ENCODE measurements at regions not wholly inside any gene's neighbourhood (a gene's known extent, or its start where the extent isn't known, plus 50 kb on each side); places are given as distances from the start of the nearest gene placed in this dataset.
A peak's percentile ranks its signal among the peaks of the same experiment; 100 is the strongest.
"Not testable (repeated sequence)": the region's sequence is repeated elsewhere in the genome, so short reads cannot be mapped to it uniquely, and the experiment has no call there.

DNA sequence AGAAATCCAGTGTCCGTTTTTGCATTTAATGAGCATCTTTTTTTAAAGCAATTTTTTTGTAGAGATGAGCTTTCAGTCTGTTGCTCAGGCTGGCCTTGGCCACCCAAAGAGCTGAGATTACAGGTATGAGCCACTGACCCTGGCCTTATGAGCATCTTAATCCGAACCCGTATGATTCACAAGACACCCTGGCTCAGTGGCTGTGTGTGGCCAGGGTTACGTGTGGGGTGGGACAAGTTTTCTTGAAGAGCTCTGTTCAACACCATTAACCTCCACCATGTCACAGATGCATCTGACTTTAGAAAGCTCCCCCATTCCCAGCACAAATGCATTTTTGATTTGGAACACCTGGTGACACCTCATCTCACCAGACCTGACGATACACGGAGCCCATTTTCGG, 166.5 kb upstream of the PITRM1 start:
- DNase-seq (ENCODE audit: low spot score), result no peak

GRCh38 chr10:3337741-3338140, 165.2 kb upstream of the PITRM1 start:
- no peak for DNase-seq (ENCODE audit: low spot score)

GRCh38 chr10:3336673-3337293, 164.2 kb upstream of the PITRM1 start:
- no peak for DNase-seq (ENCODE audit: low spot score)

GRCh38 chr10:3333426-3333825, 160.8 kb upstream of the PITRM1 start:
- no peak for DNase-seq (ENCODE audit: low spot score)

DNA sequence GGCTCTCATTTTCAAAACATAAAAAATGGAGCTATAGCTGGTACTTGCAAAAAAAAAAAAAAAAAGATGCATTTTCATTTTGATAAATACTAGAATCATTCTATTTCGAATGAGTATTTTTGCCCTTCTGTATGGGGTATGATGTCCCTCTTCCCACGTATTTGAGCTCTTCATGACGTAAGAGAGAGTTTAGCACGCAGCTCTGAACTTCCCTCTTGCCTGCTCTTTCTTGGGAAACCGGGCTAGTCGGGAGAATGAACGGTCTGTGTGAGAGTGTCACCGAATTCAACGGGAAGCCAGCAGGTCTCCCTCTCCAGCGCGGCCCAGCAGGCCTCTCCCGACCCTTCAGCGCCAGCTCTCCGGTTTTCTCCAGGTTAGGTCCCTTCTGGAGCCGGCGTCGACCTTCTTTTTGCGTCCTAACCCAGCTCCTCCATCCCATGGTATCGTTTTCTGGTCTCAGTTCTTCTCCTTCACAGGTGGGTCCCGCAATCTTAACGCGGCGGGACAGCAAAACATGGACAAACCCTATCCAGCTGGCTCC, 159.2 kb upstream of the PITRM1 start:
- no peak for DNase-seq (ENCODE audit: low spot score)

DNA sequence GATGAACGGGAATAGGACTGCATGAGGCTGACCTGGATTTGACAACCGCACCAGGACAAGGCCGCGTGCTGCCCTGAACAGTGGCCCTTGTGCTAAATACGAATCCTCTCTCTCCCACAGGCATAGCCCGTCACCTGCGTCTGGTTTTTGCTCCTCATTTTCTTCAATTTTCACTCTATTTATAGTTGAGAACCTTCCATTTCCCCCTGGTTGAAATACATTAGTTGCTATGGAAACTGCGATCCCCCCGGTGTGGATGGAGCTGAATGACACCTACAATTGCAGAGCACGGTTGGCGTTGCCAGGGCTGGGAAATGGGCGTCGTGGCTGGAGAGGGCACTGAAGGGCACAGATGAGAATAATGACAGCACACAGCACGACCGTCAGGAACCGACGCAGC, 158.6 kb upstream of the PITRM1 start:
- DNase-seq (ENCODE audit: low spot score), result no peak

GRCh38 chr10:3330663-3331062, 158.1 kb upstream of the PITRM1 start:
- DNase-seq (ENCODE audit: low spot score), result no peak

DNA sequence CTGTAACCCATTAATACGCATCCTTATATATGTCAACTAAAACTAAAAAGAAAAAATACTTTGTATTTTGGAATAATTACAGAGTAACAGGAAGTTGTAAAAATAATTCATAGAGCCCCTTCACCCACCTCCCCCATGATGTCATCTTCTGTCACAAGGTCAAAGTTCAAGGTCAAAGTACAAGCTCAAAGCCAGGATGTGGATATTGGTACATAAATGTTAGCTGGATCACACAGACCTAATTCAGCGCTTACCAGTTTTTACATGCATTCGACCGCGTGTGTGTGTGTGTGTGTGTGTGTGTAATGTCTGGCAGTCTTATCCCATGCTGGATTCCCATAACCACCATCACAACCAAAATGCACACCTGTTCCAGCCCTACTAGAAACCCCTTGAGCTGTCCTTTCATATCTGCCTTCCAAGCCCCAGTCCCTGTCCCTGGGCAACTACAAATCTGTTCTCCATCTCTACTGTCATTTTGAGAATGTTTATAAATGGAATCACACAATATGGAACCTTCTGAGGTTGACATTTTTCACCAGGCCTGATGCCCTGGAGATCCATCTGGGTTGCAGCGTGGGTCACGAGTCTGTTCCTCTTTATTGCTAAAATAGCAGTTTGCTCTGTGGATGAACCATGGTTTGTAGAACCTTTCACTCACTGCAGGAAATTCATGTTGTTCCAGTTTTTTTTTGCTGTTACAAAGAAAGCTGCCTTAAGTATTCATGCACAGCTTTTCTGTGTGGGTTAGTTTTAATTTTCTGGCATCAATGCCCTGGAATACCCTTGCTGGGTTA, 153.6 kb upstream of the PITRM1 start:
- DNase-seq (ENCODE audit: low spot score), result no peak

GRCh38 chr10:3324612-3325038, 152.0 kb upstream of the PITRM1 start:
- DNase-seq (ENCODE audit: low spot score), result peak; percentile 21

DNA sequence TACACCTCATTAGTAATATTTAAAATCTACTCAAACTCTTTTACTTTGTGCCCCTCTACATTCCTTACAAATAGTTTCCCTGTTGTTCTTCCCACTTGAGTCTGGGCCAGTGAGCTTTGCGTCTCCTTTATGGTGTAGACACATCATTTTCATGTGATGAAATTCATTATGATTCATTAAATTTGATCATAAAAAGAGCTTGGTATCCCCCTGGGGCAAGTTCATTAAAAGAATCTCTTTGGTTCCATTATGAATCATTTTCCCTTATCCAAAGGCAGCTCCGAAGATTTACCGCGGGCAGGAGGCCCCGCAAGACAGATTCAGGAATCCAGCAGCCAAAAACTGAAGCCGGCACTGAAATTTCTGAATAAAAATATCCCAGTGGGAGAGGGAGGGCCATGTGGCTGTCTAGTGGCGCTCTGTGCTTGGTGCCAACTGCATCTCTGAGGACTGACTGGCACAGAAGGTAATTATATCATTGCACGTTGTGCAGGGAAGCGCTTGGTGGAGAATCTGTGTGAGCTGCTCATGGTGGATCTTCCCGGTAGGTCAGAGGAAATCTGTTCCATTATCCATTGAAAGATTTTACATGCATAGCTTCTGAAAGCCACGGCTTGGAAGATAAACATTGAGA, 151.4 kb upstream of the PITRM1 start:
- peak; percentile 71 for DNase-seq (ENCODE audit: low spot score)

DNA sequence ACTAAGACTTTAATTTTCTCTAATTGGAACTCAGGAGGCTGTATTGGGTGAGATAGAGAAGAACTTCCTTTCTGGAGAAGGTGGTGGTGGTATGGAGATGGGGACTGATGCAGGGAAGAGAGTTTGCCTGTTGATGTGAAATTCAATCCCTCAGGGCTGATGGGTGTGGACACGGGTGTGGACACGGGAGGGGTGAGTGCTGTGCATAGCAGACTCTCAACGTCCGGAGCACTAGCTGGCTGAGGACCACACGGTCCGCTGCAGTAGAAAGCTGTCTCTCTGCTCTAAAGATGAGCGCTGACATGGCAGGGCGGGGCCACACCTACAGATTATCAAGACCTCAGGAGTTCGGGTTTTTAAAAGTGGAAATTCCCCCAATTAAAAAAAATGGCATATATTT, 148.5 kb upstream of the PITRM1 start:
- DNase-seq (ENCODE audit: low spot score), result no peak

DNA sequence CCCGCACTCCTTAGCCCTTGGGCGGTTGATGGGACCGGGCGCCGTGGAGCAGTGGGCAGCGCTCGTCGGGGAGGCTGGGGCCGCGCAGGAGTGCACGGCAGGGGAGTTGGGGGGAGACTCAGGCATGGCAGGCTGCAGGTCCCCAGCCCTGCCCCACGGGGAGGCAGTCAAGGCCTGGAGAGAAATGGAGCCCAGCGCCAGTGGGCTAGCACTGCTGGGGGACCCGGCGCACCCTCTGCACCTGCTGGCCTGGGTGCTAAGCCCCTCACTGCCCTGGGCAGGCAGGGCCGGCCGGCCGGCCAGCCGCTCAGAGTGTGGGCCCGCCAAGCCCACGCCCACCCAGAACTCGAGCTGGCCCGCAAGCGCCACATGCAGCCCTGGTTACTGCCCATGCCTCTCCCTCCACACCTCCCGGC, 147.2 kb upstream of the PITRM1 start:
- no peak for DNase-seq (ENCODE audit: low spot score)

DNA sequence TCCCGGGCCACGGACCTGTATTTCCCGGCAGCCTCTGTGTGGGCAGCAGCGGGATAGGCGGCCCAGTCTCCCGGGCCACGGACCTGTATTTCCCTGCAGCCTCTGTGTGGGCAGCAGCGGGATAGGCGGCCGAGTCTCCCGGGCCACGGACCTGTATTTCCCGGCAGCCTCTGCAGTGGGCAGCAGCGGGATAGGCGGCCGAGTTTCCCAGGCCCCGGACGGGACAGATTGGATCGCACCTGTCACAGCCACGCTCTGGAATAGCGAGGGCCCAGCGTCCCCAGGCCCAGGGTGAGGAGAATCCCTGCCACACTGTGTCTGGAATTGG, 145.9 kb upstream of the PITRM1 start:
- DNase-seq (ENCODE audit: low spot score), result not testable (repeated sequence)

GRCh38 chr10:3317553-3318479, 145.2 kb upstream of the PITRM1 start:
- DNase-seq (ENCODE audit: low spot score), result not testable (repeated sequence)

DNA sequence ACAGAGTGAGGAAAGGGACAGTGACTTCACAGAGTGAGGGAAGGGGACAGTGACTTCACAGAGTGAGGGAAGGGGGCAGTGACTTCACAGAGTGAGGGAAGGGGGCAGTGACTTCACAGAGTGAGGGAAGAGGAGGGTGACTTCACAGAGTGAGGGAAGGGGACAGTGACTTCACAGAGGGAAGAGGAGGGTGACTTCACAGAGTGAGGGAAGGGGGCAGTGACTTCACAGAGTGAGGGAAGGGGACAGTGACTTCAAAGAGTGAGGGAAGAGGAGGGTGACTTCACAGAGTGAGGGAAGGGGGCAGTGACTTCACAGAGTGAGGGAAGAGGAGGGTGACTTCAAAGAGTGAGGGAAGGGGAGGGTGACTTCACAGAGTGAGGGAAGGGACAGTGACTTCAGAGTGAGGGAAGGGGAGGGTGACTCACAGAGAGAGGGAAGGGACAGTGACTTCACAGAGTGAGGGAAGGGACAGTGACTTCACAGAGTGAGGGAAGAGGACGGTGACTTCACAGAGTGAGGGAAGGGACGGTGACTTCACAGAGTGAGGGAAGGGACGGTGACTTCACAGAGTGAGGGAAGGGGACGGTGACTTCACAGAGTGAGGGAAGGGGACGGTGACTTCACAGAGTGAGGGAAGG, 142.0 kb upstream of the PITRM1 start:
- DNase-seq (ENCODE audit: low spot score), result not testable (repeated sequence)

GRCh38 chr10:3313784-3314444, 141.3 kb upstream of the PITRM1 start:
- peak; percentile 54 for DNase-seq (ENCODE audit: low spot score)

- DNase-seq (ENCODE audit: low spot score), result no peak
Measured at GRCh38 chr10:3312403-3312940, 139.9 kb upstream of the PITRM1 start.

DNA sequence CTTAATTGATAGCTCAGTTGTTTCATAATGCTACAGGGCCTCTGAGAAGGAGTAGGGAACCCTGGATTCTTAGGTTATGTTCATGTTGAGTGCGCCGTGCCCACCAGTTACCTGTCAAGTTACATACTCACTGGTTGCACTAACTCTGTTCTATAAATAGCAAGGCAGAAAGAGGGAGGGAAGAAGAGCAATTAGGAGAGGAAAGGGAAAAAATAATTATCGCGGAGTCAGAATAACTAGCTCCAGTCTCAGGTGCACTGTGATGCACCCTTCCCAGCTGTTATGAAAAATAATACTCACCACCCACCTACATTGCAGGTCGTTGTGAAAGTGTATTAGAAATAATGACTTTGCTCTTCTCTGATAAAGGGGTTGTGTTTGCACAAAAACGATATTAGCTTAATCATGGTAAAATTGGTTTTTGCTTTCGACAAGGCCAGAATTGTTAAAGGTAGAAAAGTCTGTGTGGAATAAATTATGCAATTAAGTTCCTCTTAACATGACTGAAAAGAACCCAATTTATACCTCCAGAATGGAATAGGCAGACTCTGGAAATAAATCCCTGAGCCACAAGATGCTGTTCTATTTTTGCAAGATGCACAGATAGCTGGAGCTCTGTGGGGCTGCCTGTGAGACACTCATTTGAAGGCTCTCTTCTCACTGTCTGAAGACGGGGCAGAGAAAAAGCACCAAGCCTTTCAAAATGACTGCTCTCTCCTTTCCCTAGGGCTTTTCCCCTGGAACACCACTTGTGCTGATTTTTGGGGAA, 137.6 kb upstream of the PITRM1 start:
- no peak for DNase-seq (ENCODE audit: low spot score)

GRCh38 chr10:3306050-3306449, 133.5 kb upstream of the PITRM1 start:
- DNase-seq (ENCODE audit: low spot score), result no peak
